GM12892 (cell line): ENCODE measurements at regions not wholly inside any gene's neighbourhood (a gene's known extent, or its start where the extent isn't known, plus 50 kb on each side); places are given as distances from the start of the nearest gene placed in this dataset.

Source experiments
- POLR2A ChIP-seq: IDR thresholded peaks from 2 replicates; pipeline ENCODE4 v1.6.1; 2011; ENCODE audit warnings: low read depth, low read length, control low read depth
- TAF1 ChIP-seq: IDR thresholded peaks from 2 replicates; pipeline ENCODE4 v1.6.1; 2011; ENCODE audit warnings: low read depth, mild to moderate bottlenecking, control low read depth, low read length, borderline replicate concordance

- TF ChIP-seq TAF1 (no peak), POLR2A (no peak)
Observed at GRCh38 chr6:9766240-9766915, 648.5 kb downstream of the TFAP2A start.
